ENCODE measurements at regions not wholly inside any gene's neighbourhood (a gene's known extent, or its start where the extent isn't known, plus 50 kb on each side); places are given as distances from the start of the nearest gene placed in this dataset.

- Histone ChIP-seq H3K4me2 (ENCODE audit: low read length) (no peak overlapping the region), H3K9ac (ENCODE audit: low read length) (no peak overlapping the region), H2AFZ (ENCODE audit: low read depth, low read length, poor library complexity, severe bottlenecking) (no peak overlapping the region), H3K79me2 (ENCODE audit: insufficient read depth, low read length) (peaks cover 98% of the 10 kb centered on the region), H4K20me1 (ENCODE audit: insufficient read depth) (peaks cover 14% of the 10 kb centered on the region; the same call in 1 of the 2 replicates), H3K27ac (ENCODE audit: low read depth, low read length) (no peak overlapping the region), H3K4me1 (ENCODE audit: control insufficient read depth in 1 of 2, insufficient read depth in 2 of 2, low read length in 2 of 2) (peaks cover 13 to 16% of the 10 kb centered on the region in 2 experiments), H3K9me2 (ENCODE audit: insufficient read depth) (no peaks in the 10 kb centered on the region), H3K27me3 (ENCODE audit: insufficient read depth, low read length) (no peaks in the 10 kb centered on the region), H3K9me3 (ENCODE audit: control insufficient read depth in 1 of 2, insufficient read depth in 1 of 2, low read depth in 1 of 2, low read length in 2 of 2) (no peaks in the 10 kb centered on the region), H3K4me3 (replicated peaks in 1 of 2; ENCODE audit: low read depth in 1 of 2, low read length in 2 of 2) (no peak overlapping the region), H3K36me3 (ENCODE audit: control insufficient read depth in 1 of 2, insufficient read depth in 2 of 2, low read length in 2 of 2) (no peaks in the 10 kb centered on the region)
- intact Hi-C loops (cut with micrococcal nuclease), result no loop called here
- ChIA-PET RAD21 (ENCODE audit: low non-redundant PET in 1 of 2, low total read pairs in 2 of 2, uncharacterized antibody in 2 of 2, unreplicated experiment in 2 of 2) (no interaction called here), POLR2A (no interaction called here), CTCF (no interaction called here)
- no TSS peak for BruUV-seq (replicated peaks)
- ATAC-seq, result no peak
- DNase-seq (ENCODE audit: low read depth, low spot score), result no peak
- TF ChIP-seq FOSL1 (IDR thresholded peaks at IDR 0.05; ENCODE audit: low read depth) (no peak), EZH2 (IDR thresholded peaks at IDR 0.05) (no peak), EZH2phosphoT487 (IDR thresholded peaks at IDR 0.05; ENCODE audit: borderline replicate concordance) (no peak), MAX (IDR thresholded peaks at IDR 0.05) (no peak), POLR2AphosphoS5 (IDR thresholded peaks at IDR 0.05; ENCODE audit: low read depth, low read length) (no peak), ZNF274 (IDR thresholded peaks at IDR 0.05; ENCODE audit: low read depth, low read length) (no peak), SP1 (IDR thresholded peaks at IDR 0.05; ENCODE audit: low read depth) (no peak), SIN3A (IDR thresholded peaks at IDR 0.05; ENCODE audit: low read depth) (no peak), REST (IDR thresholded peaks at IDR 0.05; ENCODE audit: low read depth) (no peak)
These were observed 75.1 kb downstream of the HAUS1 start for GRCh38 chr18:46179306-46179705.

Measured in HCT116 (cell line).